ENCODE measurements at regions not wholly inside any gene's neighbourhood (a gene's known extent, or its start where the extent isn't known, plus 50 kb on each side); places are given as distances from the start of the nearest gene placed in this dataset.

DNA sequence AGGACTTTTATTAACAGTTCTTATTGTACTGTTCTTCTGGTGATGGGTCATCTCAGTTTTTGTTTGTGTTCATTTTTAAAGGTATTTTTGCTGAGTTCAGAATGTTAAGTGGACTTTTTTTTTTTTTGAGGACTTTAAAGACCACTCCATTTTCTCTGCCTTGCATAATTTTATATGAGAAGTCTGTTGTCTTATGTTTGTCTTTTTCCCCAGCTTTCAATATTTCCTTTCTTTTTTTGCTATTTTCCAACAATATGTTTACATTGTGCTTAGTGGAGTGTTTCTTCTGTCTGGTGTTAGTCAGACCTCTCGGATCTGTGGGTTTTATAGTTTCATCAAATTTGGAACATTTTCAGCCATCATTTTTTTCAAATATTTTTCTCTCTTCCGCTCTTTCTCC is 290.0 kb upstream of the TNRC6C start:
- FAIRE-seq, result no peak

DNA sequence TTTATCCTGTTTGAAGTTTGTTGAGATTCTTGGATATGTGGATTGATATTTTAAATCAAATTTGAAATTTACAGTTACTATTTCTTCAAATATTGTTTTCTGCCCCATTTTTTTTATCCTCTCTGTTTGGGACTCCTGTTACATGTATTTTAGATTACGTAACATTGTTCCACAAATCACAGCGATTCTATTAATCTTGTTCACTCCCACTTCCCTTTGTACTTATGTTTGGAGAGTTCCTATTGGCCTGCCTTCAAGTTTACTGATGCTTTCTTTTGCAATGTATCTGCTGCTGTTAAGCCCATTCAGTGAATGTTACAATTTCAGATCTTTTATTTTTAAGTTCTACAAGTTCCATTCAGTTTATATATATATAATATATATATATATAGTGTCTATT is 288.3 kb upstream of the TNRC6C start:
- FAIRE-seq, result no peak

DNA sequence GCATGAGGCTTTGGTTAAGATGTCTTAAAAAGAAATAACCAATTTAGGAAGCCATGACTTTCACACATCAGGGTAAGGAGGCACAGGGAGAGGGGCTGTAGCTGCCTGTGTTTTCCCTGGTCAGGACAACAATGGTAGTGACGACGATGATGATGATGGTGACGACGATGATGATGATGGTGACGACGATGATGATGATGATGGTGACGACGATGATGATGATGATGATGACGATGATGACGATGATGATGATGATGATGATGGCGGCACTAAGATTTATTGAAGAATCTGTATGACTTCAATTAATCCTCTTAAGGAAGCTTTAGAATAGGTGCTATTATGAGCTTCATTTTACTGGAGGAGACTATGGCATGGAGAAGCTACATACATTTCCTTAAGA is 284.1 kb upstream of the TNRC6C start:
- FAIRE-seq, result no peak

GRCh38 chr17:77675411-77675810 is 283.1 kb upstream of the TNRC6C start:
- no peak for FAIRE-seq

GRCh38 chr17:77675816-77676215 is 282.7 kb upstream of the TNRC6C start:
- FAIRE-seq, result no peak

- no peak for FAIRE-seq
These were observed 282.3 kb upstream of the TNRC6C start for GRCh38 chr17:77676237-77676661.

GRCh38 chr17:77677211-77677610 is 281.3 kb upstream of the TNRC6C start:
- FAIRE-seq, result no peak

- no peak for FAIRE-seq
These were observed 280.9 kb upstream of the TNRC6C start for GRCh38 chr17:77677630-77678029.

DNA sequence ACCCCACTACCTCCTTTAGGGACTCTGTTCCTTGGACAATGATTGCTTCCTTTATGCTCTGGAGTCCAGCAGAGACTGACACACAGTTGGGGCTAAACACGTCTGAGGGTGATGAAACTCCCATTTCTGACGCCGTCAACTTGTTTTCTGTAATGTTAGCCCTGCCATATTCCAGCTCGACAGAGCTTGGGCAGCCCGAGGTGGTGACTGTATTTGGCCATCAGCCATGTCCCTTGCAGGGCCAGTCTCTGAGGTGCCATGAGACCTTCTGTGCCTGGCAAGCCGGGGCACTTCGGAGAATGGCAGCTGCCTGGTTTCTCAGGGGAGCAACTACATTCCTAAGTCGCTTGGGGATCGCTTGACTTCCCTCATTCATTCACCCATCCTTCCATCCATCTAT is 278.9 kb upstream of the TNRC6C start:
- no peak for FAIRE-seq

GRCh38 chr17:77681861-77682260 is 276.6 kb upstream of the TNRC6C start:
- FAIRE-seq, result no peak

GRCh38 chr17:77684803-77685798 is 273.4 kb upstream of the TNRC6C start:
- FAIRE-seq, result no peak

GRCh38 chr17:77685881-77686486 is 272.5 kb upstream of the TNRC6C start:
- FAIRE-seq, result no peak

- no peak for FAIRE-seq
These were observed 271.6 kb upstream of the TNRC6C start for GRCh38 chr17:77686903-77687302.

- no peak for FAIRE-seq
These were observed 271.1 kb upstream of the TNRC6C start for GRCh38 chr17:77687417-77687816.

GRCh38 chr17:77687921-77688320 is 270.6 kb upstream of the TNRC6C start:
- no peak for FAIRE-seq

GRCh38 chr17:77688369-77688768 is 270.1 kb upstream of the TNRC6C start:
- FAIRE-seq, result no peak

- no peak for FAIRE-seq
These were observed 268.0 kb upstream of the TNRC6C start for GRCh38 chr17:77690271-77691161.

- FAIRE-seq, result no peak
These were observed 267.1 kb upstream of the TNRC6C start for GRCh38 chr17:77691216-77692085.

GRCh38 chr17:77692571-77693161 is 265.8 kb upstream of the TNRC6C start:
- no peak for FAIRE-seq

DNA sequence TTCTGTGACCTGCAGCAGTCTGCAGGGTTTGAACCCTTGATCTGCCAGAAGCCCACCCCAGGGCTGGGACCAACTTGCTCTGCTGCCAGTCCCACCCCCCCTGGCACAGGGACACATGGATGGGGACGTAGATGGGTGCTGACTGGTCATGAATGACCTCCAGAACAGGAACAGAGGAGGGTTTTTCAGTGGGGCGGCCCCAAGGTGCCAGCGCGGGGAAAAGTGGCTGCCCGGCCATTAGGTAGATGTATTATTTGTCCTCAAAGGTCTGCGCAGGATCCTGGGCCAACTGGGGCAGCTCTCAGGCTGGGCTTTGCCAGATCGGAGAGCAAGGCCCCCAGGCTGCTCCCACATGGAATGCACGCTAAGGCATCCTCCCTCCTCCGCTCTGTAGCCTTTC is 265.2 kb upstream of the TNRC6C start:
- FAIRE-seq, result no peak

- FAIRE-seq, result no peak
These were observed 264.7 kb upstream of the TNRC6C start for GRCh38 chr17:77693776-77694175.

All from colon (tissue), 2 donors.